ENCODE measurements at regions not wholly inside any gene's neighbourhood (a gene's known extent, or its start where the extent isn't known, plus 50 kb on each side); places are given as distances from the start of the nearest gene placed in this dataset.

DNA sequence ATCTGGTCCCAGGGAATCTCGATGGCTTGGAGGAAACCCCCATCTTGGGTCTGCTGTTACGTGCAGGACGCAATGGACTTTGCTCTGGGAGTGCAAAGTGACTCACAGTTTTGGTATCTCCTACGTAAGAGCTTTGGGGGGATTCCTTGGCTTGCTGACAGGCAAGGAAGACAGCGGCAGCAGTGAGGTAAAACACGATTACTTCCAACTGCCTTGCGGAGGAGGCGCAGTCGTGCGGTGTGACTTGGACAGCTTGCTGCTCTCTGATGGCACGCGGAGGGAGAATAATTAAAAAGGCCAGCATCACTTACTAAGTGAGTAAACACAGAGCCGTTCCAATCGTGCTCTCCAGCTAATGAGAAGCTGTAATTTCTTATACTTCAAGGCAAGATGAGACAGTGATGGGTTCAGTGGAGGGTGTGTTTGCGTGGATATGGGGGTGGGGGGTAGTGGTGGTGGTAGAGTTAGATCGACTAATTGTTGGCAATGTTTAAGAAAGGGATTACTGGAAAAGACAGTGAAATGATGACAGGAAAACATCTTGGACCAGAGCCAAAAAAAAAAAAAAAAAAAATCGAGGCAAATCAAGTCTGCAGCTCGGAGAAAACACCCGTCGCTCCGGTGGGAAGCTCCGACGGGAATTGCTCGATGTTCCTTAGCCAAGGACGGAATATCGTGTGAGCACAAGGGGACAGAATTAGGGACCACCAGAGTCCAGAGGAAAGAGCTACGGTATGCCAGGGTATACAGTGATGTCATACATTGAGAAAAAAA is 184.8 kb upstream of the ZFHX3 start:
- no peak for DNase-seq

DNA sequence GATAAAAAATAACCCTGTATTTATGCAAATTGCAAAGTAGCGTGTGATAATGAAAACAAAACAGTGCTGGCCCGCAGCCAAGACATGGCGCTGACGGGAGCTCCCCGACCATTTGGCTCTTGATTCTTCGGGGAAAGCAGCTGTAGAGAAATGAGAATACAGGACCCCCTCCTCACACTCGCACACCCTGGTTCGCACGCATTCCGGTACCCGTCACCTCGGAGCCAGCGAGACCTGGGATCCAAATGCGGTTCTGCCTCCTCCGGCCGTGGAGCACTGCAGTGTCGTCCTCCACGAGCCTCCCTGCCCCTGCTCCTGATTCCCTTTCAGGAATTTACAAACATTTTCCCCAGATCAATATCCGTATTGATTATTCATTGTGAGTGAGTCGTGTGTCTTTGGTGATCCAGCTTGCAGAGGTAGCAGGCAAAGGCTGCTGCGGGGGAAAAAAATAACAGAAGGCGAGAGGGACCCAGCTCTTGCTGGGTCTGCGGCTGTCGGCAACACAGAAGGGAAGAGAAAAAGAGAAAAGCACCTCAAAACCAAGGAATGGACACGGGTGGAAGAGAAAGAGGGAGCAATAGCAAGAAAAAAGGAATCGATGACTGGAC is 184.1 kb upstream of the ZFHX3 start:
- no peak for DNase-seq

GRCh38 chr16:73231379-73231778 is 183.5 kb upstream of the ZFHX3 start:
- no peak for DNase-seq

DNA sequence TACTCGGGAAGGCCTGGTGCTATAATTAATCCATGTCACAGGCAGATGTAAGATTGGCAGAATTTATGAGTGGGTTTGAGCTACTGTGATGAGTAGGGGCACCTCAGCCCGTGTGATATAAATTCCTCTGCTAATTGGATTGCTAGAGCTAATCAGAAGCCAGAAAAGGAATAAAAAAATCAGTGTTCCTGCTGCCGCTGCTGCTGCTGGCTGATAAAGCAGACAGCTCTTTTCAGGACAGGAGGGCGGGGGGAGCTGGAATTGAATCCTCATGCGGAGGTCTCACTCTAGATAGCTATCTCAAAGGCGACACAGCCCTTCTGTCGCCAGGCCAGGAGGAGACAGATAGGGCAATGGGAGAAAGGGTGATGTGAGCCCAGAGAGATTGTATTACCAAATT is 182.7 kb upstream of the ZFHX3 start:
- no peak for DNase-seq

- no peak for DNase-seq
Observed at GRCh38 chr16:73228649-73229048, 180.7 kb upstream of the ZFHX3 start.

- DNase-seq, result no peak
Observed at GRCh38 chr16:73226675-73227074, 178.7 kb upstream of the ZFHX3 start.

- DNase-seq, result no peak
Observed at GRCh38 chr16:73225983-73226382, 178.1 kb upstream of the ZFHX3 start.

DNA sequence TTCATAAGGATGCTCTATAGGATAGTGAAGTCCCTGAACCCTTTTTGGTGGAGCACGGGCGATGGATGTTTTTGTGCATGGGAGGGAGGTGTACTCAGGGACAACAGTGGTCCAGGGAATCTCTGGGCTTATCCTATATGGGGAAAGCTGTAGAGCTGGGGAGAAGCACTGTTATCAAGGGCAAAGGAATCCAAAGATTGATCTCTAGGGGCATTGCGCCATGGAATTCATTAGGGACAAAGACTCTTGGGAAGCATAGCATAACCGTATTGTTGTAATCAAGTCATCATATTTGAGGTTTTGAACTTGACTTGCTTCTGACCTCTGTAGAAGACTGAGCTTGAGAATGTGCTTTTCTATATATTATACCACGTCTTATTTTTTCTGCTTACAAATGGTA is 172.9 kb upstream of the ZFHX3 start:
- DNase-seq, result no peak

- DNase-seq, result no peak
Observed at GRCh38 chr16:73219176-73219575, 171.2 kb upstream of the ZFHX3 start.

DNA sequence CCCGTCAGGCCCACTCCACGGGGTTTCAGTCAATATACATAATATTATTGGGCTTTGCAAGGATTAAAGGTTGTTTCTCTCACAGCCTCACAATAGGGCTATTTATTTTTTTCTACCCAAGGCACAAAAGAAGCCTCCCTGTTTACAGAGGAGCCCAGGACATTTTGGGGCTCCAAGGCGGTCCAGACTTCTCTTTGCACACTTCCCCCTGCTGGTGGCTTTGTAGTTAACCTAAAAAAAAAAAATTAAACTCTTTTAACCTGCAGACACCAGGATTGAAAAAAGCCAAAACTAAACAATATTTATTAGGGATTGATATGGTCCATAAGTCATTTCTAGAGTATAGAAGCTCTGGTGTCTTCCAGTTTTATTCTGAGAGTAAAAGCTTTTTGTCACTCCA is 169.7 kb upstream of the ZFHX3 start:
- peak; percentile 16 for DNase-seq

- DNase-seq, result no peak
Observed at GRCh38 chr16:73216932-73217331, 169.0 kb upstream of the ZFHX3 start.

- DNase-seq, result no peak
Observed at GRCh38 chr16:73215678-73216377, 167.9 kb upstream of the ZFHX3 start.

- no peak for DNase-seq
Observed at GRCh38 chr16:73214825-73215677, 167.1 kb upstream of the ZFHX3 start.

DNA sequence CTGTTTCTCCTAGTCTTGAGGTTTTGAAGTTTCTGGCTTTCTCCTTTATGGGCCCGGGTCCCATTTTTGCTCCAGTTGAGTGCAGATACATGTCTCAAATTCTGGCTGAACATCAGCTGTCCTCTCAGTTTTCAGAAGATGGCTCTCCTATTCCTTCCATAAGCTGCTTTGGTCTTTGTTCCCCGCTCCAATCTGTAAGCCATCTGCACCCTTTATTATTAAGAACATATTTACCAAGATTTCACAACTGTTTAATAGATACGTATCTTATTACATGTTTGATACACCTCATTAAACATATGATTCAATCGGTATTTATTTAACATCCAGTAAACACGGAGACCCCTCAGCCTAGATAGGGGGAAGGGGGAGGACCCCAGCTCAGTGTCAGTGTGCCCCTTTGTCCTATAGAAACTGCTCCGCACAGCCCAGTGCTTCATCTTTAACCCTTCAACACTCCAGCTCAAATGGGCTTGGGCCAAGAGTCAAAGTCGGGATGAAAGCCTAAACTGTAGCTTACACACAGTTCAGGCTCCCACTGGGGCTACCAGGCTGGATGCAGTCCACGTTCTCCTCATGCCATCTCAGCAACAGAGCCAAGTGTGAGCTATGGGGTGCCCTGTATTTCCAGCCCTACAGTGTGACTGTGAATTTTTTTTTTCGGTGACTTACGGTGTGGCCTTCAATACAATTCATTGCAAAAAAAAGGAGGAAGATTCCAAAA is 166.0 kb upstream of the ZFHX3 start:
- DNase-seq, result no peak

DNA sequence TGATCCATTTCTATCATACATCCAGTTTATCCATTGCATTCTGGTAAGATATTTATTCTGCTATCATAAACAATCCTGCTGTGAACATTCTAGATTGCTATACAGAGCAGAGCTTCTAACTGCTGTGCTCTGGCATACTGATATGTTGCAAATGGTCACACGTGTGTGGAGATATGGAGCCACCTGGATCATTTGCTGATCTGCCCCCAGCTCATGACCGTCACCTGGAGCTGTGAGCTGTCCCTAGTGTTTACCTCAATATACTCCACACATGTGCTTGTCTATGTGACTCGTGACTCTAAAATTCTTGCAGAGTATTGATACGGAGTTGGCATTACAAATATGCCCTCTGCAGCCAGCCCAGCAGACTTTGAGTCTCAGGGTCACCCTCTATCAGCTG is 164.5 kb upstream of the ZFHX3 start:
- no peak for DNase-seq

DNA sequence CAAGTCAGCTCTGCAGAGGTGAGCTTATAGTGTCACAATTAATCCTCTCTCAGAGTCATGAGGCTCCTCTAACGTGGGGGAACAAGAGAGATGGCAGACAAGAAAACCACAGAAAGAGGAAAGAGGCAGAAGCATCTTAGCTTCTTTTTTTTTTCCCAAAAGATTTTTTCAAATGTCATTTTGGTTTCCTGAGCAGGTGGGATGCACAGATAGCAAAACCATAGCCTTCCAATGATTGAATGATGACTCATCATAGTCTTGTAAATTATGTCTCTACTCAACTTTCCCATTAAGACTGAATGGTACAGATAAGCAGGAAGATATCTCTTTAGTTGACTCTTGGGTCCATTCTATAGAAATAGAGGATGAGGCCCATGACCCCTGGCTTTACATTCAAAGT is 162.8 kb upstream of the ZFHX3 start:
- DNase-seq, result peak; percentile 43

GRCh38 chr16:73210084-73210483 is 162.2 kb upstream of the ZFHX3 start:
- DNase-seq, result no peak

DNA sequence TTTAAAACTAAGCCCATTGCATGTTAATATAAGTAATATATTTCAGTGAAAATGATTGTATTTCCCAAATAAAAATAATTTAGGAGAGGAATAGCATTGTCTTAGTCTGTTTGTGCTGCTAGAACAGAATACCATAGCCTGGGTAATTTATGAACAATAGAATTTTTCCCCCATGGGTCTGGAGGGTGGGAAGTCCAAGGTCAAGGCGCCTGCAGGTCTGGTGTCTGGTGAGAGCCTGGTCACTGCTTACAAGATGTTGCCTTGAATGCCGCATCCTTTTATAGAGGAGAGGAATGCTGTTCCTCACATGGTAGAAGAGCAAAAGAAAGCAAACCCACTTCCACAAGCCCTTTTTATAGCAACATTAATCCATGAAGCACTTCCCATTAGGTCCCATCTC is 161.3 kb upstream of the ZFHX3 start:
- DNase-seq, result no peak

GRCh38 chr16:73206151-73206707 is 158.3 kb upstream of the ZFHX3 start:
- DNase-seq, result no peak

DNA sequence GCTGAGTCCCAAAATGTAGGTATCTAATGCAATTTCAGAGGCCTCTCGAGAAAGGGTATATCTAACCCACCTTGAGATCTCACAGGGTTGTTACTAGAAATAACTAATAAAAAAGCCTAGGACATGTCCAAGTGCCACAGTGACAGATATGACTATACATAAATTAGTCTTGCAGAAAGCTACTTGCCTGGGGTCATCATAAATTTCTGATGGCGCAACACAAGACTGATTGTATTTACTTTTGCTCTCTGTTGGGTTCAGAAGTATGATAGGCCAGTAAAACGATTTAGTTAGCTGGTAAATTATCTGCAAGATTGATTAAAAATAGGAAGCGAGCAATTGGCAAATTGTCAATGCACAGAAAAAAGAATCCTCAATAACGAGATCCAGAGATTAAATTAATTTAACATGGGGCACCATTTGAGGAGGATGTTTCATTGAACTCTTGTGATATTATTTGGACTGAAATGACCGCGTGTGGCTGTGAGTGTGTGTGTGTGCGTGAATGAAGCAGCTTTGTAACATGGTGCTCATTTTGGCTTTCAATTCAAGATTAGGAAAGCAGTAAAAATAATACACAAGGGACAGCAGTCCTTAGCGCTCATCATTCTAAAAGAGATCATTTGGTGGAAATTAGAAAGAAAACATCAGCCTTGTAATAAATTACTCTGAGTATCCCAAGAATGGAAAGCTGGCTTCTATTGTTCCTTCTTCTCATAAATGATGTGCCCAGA is 157.4 kb upstream of the ZFHX3 start:
- no peak for DNase-seq

- DNase-seq, result no peak
Observed at GRCh38 chr16:73204359-73205152, 156.6 kb upstream of the ZFHX3 start.

All from hematopoietic multipotent progenitor cell treated with erythropoietin and hydrocortisone succinate and interleukin-3 and kit ligand, for 6 days (in vitro differentiated cells).